OCI-LY1 (cell line): ENCODE measurements at regions not wholly inside any gene's neighbourhood (a gene's known extent, or its start where the extent isn't known, plus 50 kb on each side); places are given as distances from the start of the nearest gene placed in this dataset.

Experiments used
- H2AFZ ChIP-seq: fragments of 200-600 bp; sonication (generic), shearing (Covaris generic); 2 replicates; pipeline ENCODE4 v1.6.0; 2014; ENCODE audit warnings: antibody characterized with exemption, mild to moderate bottlenecking, low read length
- H3F3A ChIP-seq: fragments of 200-600 bp; sonication (generic), shearing (Covaris generic); 2 replicates; pipeline ENCODE4 v1.6.0; 2014; ENCODE audit warnings: mild to moderate bottlenecking, antibody characterized with exemption, low read length, moderate library complexity; ENCODE audit not compliant: insufficient read depth
- H3K27ac ChIP-seq: fragments of 200-600 bp; sonication (generic); 2 replicates; pipeline ENCODE4 v1.5.1; 2014; ENCODE audit warnings: low read length, mixed run types, mild to moderate bottlenecking, low read depth; ENCODE audit not compliant: poor library complexity, severe bottlenecking
- H3K27me3 ChIP-seq: fragments of 200-600 bp; sonication (generic); 2 replicates; pipeline ENCODE4 v1.6.0; 2014; ENCODE audit warnings: antibody characterized with exemption, mild to moderate bottlenecking, low read length, moderate library complexity; ENCODE audit not compliant: insufficient read depth
- H3K36me3 ChIP-seq: fragments of 200-600 bp; sonication (generic); 2 replicates; pipeline ENCODE4 v1.6.1; 2014; ENCODE audit warnings: mild to moderate bottlenecking, antibody characterized with exemption, low read length, moderate library complexity, mixed read lengths; ENCODE audit not compliant: insufficient read depth
- H3K4me1 ChIP-seq: fragments of 200-600 bp; sonication (generic); 2 replicates; pipeline ENCODE4 v1.5.1; 2014; ENCODE audit warnings: mild to moderate bottlenecking, low read length, moderate library complexity; ENCODE audit not compliant: insufficient read depth, severe bottlenecking
- H3K4me2 ChIP-seq: fragments of 200-600 bp; sonication (generic), shearing (Covaris generic); 2 replicates; pipeline ENCODE4 v1.6.1; 2014; ENCODE audit warnings: low read length
- H3K4me3 ChIP-seq: fragments of 200-600 bp; sonication (generic); 2 replicates; pipeline ENCODE4 v1.5.1; 2014; ENCODE audit warnings: low read length, low read depth, mild to moderate bottlenecking, mixed read lengths; ENCODE audit not compliant: poor library complexity, severe bottlenecking
- H3K79me2 ChIP-seq: fragments of 200-600 bp; shearing (Covaris generic); 2 replicates; pipeline ENCODE4 v1.6.1; 2016; ENCODE audit warnings: mixed run types, low read length, mixed read lengths; ENCODE audit not compliant: insufficient read depth
- H3K9ac ChIP-seq: fragments of 200-600 bp; sonication (generic), shearing (Covaris generic); 2 replicates; pipeline ENCODE4 v1.6.1; 2014; ENCODE audit warnings: mild to moderate bottlenecking, low read length, mixed read lengths
- H3K9me2 ChIP-seq: fragments of 200-600 bp; sonication (generic), shearing (Covaris generic); 2 replicates; pipeline ENCODE4 v1.6.1; 2014; ENCODE audit warnings: low read depth, mild to moderate bottlenecking, low read length, mixed read lengths
- H3K9me3 ChIP-seq: fragments of 200-600 bp; shearing (Covaris generic); 2 replicates; pipeline ENCODE4 v1.6.1; 2014; ENCODE audit warnings: low read length, mixed read lengths
- H4K20me1 ChIP-seq: fragments of 200-600 bp; sonication (generic), shearing (Covaris generic); 2 replicates; pipeline ENCODE4 v1.6.0; 2016; ENCODE audit warnings: mild to moderate bottlenecking, low read length; ENCODE audit not compliant: insufficient read depth
- CTCF ChIP-seq: fragments of 200-600 bp; sonication (generic), shearing (Covaris generic); IDR thresholded peaks from 2 replicates; pipeline ENCODE4 v1.5.1; 2017; ENCODE audit warnings: mild to moderate bottlenecking, antibody characterized with exemption, low read length, moderate library complexity, mixed read lengths
- EZH2 ChIP-seq: fragments of 200-600 bp; sonication (generic), shearing (Covaris generic); IDR thresholded peaks from 2 replicates; pipeline ENCODE4 v1.8.0; 2017; ENCODE audit warnings: borderline replicate concordance, mixed run types, mild to moderate bottlenecking, antibody characterized with exemption, low read length, moderate library complexity, mixed read lengths

- H3K27ac ChIP-seq, result no peak overlapping the region
- no peaks in the 10 kb centered on the region for H3K4me1 ChIP-seq
- no peak overlapping the region for H3K4me3 ChIP-seq
- no peak overlapping the region for H3K4me2 ChIP-seq
- H3F3A ChIP-seq, result no peaks in the 10 kb centered on the region
- no peaks in the 10 kb centered on the region for H4K20me1 ChIP-seq
- no peaks in the 10 kb centered on the region for H3K9me3 ChIP-seq
- H3K27me3 ChIP-seq, result no peaks in the 10 kb centered on the region
- H2AFZ ChIP-seq, result no peak overlapping the region
- no peaks in the 10 kb centered on the region for H3K9me2 ChIP-seq
- no peak for TF ChIP-seq CTCF
- TF ChIP-seq EZH2, result no peak
- H3K36me3 ChIP-seq, result no peaks in the 10 kb centered on the region
- H3K79me2 ChIP-seq, result no peaks in the 10 kb centered on the region
- H3K9ac ChIP-seq, result no peak overlapping the region
Observed at GRCh38 chr4:24689212-24689611, 104.9 kb upstream of the DHX15 start.

- no peaks in the 10 kb centered on the region for H3K9me2 ChIP-seq
- no peak overlapping the region for H3K27ac ChIP-seq
- no peaks in the 10 kb centered on the region for H3K79me2 ChIP-seq
- H3K4me2 ChIP-seq, result no peak overlapping the region
- H3K4me1 ChIP-seq, result no peaks in the 10 kb centered on the region
- H2AFZ ChIP-seq, result no peak overlapping the region
- H3K9ac ChIP-seq, result no peak overlapping the region
- H3K4me3 ChIP-seq, result no peak overlapping the region
- no peaks in the 10 kb centered on the region for H4K20me1 ChIP-seq
- H3K9me3 ChIP-seq, result no peaks in the 10 kb centered on the region
- TF ChIP-seq EZH2 (no peak), CTCF (no peak)
- H3K36me3 ChIP-seq, result no peaks in the 10 kb centered on the region
- no peaks in the 10 kb centered on the region for H3K27me3 ChIP-seq
- no peaks in the 10 kb centered on the region for H3F3A ChIP-seq
Observed at GRCh38 chr4:24690436-24690835, 104.9 kb upstream of the SOD3 start.

GRCh38 chr4:24693636-24694035 lies 101.7 kb upstream of the SOD3 start:
- Histone ChIP-seq H3K27me3 (no peaks in the 10 kb centered on the region), H2AFZ (no peak overlapping the region), H3K4me3 (no peak overlapping the region), H3K36me3 (no peaks in the 10 kb centered on the region), H3K27ac (no peak overlapping the region), H3F3A (no peaks in the 10 kb centered on the region), H4K20me1 (no peaks in the 10 kb centered on the region), H3K9ac (no peak overlapping the region), H3K9me2 (no peaks in the 10 kb centered on the region), H3K4me2 (no peak overlapping the region), H3K4me1 (no peaks in the 10 kb centered on the region), H3K79me2 (no peaks in the 10 kb centered on the region), H3K9me3 (no peaks in the 10 kb centered on the region)
- TF ChIP-seq EZH2, result no peak
- no peak for TF ChIP-seq CTCF
